Smooth muscle cell of the brain vasculature (primary cell): ENCODE measurements at regions not wholly inside any gene's neighbourhood (a gene's known extent, or its start where the extent isn't known, plus 50 kb on each side); places are given as distances from the start of the nearest gene placed in this dataset.
"Not testable (repeated sequence)": the region's sequence is repeated elsewhere in the genome, so short reads cannot be mapped to it uniquely, and the experiment has no call there.

Experiments used
- DNase-seq: peaks from one replicate; pipeline ENCODE4 v3.0.0-alpha.2; 2012; ENCODE audit warnings: low read depth, low spot score

DNA sequence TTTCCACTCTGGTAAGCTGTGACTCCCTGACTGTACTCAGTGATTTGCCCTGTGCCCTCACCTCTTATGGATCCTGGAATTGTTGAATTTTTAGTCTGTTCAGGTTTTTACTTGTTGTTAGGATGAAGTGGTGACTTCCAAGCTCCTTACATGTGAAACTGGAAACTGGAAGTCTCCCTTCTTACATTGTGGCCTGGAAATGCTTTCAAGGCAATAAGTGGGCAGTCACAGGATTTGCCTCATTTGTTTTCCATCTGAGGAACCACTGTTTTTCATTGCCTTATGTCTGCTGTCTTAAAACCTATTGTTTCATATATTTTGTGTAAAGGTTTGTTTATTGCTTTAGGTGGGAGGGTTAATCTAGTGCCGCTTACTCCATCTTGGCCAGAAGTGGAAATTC, 155.8 kb downstream of the CYB561 start:
- DNase-seq, result no peak

DNA sequence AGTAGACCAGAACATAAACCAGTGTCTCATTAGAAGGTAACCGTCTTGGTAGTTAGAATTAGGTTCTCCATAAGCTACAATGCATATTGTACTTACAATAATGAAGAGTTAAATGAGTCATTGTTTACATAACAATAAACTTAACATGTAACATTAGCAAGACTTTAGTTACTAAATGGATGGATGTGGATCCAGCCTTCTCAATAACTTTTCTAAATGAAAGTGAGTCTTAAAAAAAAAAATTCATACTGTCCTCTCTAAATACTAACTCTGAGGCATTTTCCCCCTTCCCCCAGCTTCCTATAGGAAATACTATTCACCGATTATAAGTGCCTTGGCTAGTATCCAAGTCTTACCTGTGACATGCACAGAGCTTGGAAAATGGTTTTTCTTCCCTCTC, 155.3 kb downstream of the CYB561 start:
- DNase-seq, result no peak

DNA sequence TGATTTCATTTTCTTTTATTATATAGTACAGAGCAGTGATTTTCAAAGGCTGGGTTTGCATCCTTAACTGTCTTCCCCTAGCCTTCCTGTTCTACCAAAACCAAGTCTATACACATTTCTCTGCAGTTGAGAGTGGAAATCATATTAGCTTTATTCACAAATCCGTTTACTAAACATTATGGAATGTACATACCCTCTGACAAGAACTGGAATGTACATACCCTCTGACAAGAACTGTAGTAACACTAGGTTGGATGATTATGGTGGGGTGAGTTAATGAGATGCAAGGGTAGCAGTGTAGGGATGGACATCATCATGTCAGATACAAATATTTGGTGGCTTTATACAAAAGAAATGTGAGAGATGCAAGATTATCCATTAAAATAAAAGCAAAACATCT, 154.8 kb downstream of the CYB561 start:
- DNase-seq, result no peak

DNA sequence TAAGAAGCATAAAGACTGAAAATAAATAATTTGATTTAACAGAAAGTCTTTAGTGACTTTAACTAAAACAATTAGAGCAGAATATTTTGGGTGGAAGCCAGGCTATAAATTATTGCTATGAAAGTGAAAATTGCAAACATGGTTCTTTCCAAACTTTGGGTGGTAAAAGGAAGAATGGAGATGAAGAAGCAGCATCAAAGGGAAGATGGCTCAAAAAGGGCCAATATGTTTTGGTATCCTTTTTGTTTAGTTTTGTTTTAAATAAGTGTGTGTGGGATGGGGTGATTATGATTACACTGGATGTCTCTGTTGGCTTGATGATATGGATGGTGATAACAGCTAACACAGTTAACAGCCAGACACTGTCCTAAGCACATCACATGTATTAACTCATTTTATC, 153.7 kb downstream of the CYB561 start:
- DNase-seq, result no peak

DNA sequence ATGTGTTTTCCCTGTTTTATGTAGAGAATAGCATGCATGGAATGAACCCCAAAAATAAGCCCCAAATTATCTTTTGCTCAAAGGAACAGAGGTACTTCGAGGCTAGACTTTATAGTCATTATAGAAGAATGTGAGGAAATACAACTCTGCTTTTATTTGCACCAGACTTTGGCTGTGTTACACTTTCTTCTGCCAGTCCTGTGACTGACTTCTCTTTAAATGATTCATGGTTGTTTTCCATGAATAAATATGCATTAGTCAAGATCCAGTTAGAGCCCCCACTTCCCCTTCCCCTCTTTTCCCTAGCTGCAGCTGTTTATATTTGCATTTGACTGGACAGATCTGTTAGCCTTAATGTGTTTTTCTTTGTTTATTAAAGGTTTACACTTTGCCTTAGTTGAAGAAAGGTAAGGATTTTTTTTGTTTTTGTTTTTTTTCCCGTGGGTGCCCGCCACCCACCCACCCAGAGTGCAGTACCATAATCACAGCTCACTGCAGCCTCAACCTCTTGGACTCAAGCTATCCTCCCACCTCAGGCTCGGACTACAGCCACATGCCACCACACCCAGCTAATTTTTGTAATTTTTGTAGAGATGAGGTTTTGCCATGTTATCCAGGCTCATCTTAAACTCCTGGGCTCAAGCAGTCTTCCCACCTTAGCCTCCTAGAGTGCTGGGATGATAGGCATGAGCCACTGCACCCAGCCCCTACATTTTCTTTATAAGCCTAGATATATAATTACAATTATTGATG, 152.6 kb downstream of the CYB561 start:
- DNase-seq, result no peak

DNA sequence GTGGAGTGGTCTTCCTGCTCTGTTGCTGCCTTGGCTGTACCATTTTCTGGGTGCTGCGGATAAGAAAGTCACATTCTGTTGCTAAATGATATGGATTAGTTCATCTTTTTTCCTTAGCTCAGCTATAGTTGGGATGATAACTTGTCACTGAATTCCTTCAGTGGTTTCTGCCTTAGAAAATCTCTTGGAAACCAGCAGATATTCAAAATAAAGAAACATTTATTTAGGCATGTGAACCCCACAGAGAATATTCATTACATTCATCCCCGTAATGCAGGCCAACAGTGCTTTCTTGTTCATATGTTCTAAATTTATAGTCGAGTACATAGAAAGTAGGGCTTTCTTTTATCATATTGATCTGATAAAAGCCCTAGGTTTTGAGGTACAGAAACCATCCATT, 151.3 kb downstream of the CYB561 start:
- DNase-seq, result no peak

DNA sequence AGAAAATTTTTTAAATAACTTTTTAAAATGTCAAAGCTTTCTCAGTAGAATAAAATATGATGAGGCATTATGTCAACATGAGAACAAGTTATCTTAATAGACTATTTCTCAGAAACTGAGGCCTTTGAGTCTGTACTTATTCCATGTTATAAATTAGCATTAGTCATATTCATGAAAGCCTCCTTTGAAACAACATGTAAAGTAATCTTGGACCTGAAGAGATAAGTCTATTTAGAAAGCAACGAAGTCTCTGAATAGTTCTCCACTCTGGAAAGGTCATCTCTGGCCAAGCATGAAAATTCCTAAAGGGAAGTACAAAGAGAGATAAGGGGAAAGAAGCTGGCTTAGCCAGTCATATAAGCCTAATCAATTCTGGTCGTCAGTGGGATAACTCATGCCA, 150.8 kb downstream of the CYB561 start:
- no peak for DNase-seq

DNA sequence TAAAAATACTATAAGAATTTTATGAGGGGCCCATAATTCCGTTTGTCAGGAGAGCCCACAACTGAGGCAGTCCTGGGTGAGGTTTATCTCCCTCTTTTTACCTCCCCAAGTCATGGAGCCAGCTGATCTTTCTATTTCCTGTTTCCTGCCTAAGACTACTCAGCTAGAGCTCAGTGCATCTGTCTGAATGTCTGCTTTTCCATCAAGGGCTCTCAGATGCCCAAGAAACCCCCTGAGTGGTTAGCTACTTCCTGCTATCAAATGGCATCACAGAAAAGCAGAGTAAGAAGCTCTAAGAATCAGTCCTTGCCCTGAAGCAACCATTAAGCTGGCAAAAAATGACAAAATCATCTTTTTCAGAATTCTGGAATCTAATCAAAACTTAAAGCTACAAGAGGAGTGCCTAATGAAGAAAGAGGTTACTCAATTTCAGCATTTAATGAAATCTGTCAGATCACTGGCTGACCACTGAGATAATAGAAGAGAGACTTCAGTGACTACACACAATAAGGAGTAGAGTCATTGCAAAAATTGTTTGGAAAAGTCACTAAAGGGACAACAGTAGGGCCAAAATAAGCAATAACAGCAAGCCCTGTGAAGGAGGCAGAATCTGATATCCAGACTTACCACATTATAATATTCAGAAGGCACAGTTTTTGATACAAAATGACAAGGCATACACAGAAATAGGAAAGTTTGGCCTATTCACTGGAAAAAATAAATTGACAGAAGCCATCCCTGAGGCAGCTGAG, 150.1 kb downstream of the CYB561 start:
- DNase-seq, result no peak

DNA sequence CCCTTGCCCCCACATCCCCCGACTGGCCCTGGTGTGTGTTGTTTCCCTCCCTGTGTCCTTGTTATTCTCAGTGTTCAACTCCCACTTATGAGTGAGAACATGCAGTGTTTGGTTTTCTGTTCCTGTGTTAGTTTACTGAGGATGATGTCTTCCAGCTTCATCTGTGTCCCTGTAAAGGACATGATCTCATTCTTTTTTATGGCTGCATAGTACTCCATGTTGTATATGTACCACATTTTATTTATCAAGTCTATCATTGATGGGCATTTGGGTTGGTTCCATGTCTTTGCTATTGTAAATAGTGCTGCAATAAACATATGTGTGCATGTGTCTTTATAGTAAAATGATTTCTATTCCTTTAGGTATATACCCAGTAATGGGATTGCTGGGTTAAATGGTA, 147.2 kb downstream of the CYB561 start:
- not testable (repeated sequence) for DNase-seq

DNA sequence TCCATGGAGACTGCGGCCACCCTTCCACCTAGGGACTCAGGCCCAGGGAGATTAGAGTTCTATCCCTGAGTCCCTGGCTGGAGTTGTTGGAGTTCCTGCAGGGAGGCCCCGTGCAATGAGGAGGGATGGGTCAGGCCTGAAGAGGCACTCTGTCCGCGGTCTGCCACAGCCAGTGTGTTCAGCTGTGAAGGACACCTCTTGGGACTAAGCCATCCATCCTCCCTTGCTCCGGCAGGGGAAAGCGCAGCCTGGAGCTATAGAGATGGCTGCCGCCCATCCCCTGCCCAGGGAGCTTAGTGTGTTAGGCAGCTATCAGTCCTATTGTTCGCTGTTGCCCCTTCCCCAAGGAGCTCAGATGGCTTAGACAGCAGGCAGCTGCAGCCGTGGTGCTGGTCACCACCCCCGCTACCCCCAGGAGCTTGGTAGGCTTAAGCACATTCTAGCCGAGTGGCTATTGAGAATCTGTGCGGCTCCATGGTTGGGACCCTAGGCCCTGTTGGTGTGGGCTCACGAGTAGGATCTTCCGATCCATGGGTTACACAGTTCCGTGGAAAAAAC, 141.3 kb downstream of the CYB561 start:
- no peak for DNase-seq

DNA sequence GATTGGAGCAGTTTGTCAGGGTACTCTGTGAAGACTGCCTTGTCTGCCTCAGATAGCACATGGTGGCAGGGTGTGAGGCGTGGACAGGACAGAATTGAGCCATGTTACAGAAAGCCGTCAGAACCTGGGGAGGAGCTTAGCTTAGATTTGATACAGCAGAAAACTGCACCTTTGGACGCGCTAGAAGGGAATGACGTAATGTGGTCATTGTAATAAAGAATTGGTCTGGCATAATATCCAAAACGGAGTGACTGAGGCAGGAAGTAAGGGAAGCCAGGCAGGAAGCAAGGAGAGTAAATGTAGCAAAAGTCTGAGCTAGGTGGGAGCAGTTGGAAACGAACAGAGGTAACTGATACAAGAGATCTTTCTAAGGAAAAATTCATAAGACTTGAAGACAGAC, 140.2 kb downstream of the CYB561 start:
- DNase-seq, result no peak

DNA sequence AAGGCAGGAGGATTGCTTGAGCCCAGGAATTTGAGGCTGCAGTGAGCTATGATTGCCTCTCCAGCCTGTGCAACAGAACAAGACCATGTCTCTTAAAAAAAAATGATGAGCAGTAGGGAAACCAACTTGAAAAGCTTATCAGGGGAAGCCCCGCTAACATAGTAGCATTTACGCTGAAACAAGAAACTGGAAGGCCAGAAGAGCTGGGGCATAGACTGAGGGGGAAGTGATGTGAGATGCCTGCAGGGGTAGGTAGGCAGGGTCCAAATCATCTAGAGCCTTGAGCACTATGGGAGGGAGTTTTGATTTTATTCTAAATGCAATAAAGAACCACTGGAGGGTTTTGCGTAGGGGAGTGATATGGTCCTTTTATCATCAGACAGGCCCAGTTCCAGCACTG, 139.3 kb downstream of the CYB561 start:
- DNase-seq, result no peak

DNA sequence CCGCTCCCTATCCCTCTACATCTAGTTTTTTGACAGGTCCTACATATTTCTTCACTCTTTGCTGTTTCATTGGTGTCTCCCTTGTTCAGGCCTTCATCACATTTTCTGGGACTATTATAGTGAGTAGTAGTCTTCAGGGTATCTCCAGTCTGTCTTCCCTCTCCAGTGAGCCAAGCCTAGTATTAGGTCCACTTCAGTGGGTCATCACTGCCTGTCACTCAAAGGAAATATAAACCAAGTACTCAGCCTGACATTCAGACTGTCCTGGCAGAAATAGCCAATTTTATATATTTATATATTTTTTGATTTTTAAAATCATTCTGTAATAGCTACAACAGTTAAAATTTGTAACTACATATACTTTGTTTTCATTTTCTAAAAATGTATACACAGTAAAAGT, 137.8 kb downstream of the CYB561 start:
- no peak for DNase-seq

DNA sequence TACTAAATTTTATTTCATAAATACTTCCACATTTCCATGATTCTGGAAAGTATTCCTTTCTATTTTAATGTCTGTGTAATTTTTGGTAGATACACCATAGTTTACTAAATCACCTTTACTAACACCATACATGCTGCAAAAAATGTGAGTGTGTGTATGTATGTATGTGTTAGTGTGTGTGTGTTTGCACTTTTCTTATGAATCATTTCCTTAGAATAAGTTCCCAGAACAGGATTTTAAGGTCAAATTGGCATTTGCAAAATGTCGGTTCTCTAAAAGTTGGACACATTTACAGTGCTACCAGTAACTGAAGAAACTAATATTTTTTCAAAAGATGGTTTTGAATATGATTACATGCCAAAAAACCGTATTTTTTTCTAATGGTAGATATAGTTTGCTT, 137.1 kb downstream of the CYB561 start:
- DNase-seq, result no peak

DNA sequence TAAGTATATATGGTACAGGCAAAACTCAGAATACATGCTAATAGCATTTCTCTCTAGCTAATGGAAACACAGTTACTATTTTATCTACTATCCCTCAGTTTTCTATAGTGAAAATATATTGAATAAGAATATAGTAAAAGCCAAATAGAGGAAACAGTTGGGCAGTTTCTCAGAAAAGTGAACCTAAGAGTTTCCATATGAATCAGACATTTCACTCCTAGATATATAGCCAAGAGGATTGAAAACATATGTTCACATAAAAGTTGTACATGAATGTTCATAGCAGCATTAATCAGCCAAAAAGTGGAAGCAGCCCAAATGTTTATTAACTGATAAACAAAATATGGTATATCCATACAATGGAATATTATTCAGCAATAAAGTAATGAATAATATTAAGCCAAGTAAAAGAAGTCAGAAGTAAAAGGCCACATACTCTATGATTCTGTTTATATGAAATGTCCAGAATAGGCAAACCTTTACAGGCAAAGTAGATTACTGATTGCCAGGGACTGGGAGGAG, 134.6 kb downstream of the CYB561 start:
- no peak for DNase-seq

DNA sequence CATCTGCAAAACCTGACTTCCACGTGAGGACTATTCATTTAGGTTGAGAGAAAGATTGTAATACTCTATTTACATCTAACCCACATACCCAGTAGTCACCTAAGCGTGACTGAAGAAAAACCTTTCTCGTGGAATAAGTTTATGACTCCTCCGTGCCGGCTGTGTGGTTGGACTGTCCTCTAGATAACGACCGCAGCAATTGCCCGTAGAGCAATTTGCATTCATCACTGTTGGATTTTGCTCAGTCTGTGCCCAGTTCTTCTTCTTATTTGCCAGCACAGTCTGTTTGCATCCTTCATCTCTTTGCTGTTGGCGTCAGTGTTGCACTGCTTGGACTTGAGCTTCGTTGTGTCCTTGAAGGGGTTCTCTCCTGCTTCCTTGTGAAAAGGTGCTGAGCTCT, 131.3 kb downstream of the CYB561 start:
- DNase-seq, result no peak

DNA sequence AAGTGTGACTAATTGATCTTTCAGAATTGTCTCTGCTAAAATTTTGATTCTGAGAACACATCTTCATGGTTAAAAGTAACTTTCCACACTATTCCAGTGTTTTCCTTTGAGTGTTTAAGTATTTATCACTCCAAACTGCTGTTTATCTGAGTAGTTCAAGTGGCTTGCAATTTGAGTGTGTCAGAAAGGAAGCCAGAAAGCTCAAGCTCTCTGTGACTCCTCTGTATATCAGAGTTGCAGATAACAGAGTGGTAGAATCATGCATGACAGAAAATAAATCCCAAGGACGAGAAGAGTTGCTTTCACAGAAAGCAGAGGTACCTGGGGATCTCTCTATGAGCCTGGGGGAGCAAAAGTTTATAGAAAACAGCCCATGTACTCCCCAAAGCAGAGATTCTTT, 130.0 kb downstream of the CYB561 start:
- no peak for DNase-seq

DNA sequence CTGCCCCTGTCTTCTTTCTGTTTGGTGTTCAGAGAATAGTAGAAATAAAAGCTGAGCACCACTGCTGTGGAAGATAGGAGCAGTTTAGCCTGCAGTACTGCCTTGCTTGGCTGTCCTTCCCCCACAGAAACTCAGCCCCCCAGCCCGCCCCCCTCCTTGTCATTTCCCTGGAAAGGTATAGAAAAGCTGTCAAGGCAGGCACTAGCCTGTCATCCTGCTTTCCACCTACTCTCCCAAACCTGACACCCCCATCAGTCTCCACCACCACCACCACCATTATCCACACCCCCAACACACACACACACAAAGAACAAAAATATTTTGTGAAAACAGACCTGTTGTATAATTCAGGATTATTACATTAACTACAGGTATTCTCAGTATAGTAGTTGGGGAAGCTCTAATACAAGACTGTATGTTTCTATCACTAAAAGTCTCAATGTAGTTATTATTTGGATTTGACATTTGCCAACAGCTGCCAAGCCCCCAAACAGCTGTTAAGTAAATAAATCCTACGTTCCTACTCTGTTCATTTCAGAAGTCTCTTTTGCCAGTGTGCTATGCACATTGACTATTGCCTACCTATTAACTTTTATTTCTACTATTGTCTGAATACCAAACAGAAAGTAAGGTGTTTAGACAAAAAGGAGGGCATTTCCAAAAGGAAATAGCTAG, 128.8 kb downstream of the CYB561 start:
- no peak for DNase-seq

DNA sequence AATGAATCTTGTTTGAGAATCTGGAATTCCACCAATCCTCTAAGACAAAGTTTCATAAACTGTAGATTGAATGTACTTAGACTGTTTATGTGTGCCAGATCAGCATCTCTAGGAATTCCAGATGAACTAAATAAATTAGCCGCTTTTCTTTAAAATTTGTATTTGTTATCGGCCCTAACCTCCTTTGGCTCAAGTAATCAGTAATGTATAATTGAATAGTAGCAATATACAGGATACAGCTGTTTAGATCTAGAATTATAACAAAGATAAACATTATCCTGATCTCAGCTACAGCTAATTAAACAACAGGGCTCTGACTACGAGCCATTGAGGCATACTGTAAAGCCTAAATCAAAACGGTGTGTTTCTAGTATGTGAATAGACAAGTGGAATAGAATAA, 120.3 kb downstream of the CYB561 start:
- DNase-seq, result no peak

DNA sequence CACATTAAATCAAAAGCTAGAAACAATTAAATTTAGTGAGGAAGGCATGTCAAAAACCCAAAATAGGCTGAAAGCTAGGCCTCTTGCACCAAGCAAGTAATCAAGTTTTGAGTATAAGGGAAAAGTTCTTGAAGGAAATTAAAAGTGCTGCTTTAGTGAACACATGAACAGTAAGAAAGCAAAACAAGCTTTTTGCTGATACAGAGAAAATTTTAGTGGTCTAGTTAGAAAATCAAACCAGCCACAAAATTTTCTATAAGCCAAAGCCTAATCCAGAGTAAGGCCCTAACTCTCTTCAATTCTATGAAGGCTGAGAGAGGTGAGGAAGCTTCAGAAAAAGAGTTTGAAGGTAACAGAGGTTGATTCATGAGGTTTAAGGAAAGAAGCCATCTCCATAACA, 116.2 kb downstream of the CYB561 start:
- DNase-seq, result no peak

DNA sequence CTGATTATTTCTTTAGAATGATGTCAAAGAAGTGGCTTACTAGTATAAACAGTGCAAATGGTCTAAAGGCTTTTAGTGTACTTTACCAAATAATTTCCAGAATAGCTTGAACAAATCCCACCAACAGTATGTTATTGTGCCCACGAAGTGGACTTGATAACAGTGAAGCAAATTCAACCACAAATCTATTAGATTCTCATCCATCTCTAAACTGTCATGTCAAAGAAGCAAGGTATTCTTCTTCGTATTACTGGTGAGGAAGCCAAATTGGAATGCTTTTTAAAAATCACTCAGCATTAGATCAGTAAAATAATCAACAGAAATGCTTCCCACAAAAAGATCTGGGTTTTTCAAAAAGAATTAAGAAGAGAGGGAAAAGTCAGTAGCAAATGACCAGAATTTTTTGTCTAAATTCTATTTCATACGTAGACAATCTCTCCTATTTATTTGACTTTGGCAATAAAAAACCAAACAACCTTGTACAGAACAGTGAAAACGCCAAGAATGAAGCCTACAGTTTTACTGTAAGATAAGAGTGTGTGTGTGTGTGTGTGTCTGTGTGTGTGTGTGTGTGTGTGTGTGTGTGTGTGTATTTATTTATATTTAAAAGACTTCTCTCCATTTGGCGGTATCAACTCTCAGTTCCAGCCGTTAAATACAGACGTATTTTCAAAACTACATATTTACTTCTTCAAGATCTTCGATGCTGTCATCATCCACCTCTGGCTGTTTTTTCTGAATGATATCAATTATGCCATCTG, 114.6 kb downstream of the CYB561 start:
- no peak for DNase-seq

DNA sequence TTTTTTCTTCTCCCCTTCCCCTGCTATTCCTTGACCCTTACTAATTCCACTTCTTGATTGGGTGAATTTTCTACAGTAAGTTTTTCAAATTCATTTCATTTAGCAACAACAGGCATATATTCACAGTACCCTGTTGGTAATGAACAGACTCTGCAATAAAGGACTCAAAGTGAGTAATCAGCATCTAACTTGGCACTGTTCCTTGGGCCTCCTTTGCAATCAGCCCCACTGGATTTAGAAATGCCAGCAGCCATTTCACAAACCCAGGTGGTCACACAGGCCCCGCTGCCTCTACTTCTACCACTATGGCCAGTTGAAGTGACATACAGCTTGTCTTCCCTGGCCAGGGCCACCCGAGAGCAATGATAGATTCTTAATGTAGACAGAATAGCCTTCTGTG, 113.8 kb downstream of the CYB561 start:
- no peak for DNase-seq
